K562 (cell line): ENCODE measurements at regions not wholly inside any gene's neighbourhood (a gene's known extent, or its start where the extent isn't known, plus 50 kb on each side); places are given as distances from the start of the nearest gene placed in this dataset.

Source experiments
- ATAC-seq: fragments of 200-7000 bp; cut with Tn5 transposase; 3 replicates; pipeline ENCODE4 v1.9.1; 2020; ENCODE audit warnings: moderate library complexity
- BruUV-seq: library from RNA; stranded (reverse); fragments of 400-500 nt; replicated peaks from 2 replicates; lab custom pipeline; 2021; lab: Mats Ljungman, UMichigan
- CTCF ChIA-PET: fragments of 300-600 bp; formaldehyde crosslinking; extraction: SDS; loops from one replicate; lab custom pipeline; 2021; ENCODE audit warnings: low intra/inter-chr PET ratio; lab: Yijun Ruan, JAX
- POLR2A ChIA-PET: fragments of 300-600, 350-650 bp; sonication (Branson Sonifier 250); formaldehyde crosslinking; extraction: SDS; loops from one replicate; lab custom pipeline; 2021; ENCODE audit warnings: antibody characterized with exemption, inconsistent platforms; lab: Yijun Ruan, JAX
- DNase-seq, 4 experiments: peaks; one replicate each; pipeline versions ENCODE4 v3.0.0 to v3.0.0-alpha.2; 2011 to 2018; ENCODE audit warnings: low spot score in 3 of 4, mixed read lengths in 3 of 4; ENCODE audit errors: extremely low read depth in 1 of 4
- FAIRE-seq: peaks from 2 replicates; lab custom pipeline; 2011; peaks lifted over from hg19 to GRCh38; lab: Jason Lieb, UNC
- H2AFZ ChIP-seq: 2 replicates; pipeline ENCODE4 v1.6.0; 2011; ENCODE audit warnings: low read depth, low read length, control low read depth, inconsistent platforms
- H3K27ac ChIP-seq: fragments of 200-600 bp; 3 replicates; pipeline ENCODE4 v1.8.0; 2011; ENCODE audit warnings: low read depth, mild to moderate bottlenecking, control low read depth, inconsistent platforms, low read length, moderate library complexity, mixed read lengths; ENCODE audit errors: extremely low read depth
- H3K27me3 ChIP-seq, 2 experiments: fragments of 300-600 bp in 1 of 2; 2 replicates in 1 of 2; 3 replicates in 1 of 2; pipeline versions ENCODE4 v1.6.0 to v1.8.0; 2011; ENCODE audit warnings: inconsistent platforms in 2 of 2, low read length in 2 of 2, mild to moderate bottlenecking in 1 of 2, mixed read lengths in 1 of 2, moderate library complexity in 1 of 2; ENCODE audit not compliant: control insufficient read depth in 2 of 2, insufficient read depth in 2 of 2
- H3K36me3 ChIP-seq: fragments of 300-600 bp; 3 replicates; pipeline ENCODE4 v1.8.0; 2011; ENCODE audit warnings: mild to moderate bottlenecking, low read length, inconsistent platforms; ENCODE audit not compliant: control insufficient read depth, insufficient read depth
- H3K4me1 ChIP-seq, 2 experiments: fragments of 200-600 bp in 1 of 2; replicated peaks in 1 of 2; 2 replicates in 1 of 2; 3 replicates in 1 of 2; pipeline versions ENCODE4 v1.5.1 to v1.8.0; 2011; ENCODE audit warnings: inconsistent platforms in 2 of 2, low read length in 2 of 2, mild to moderate bottlenecking in 1 of 2, mixed read lengths in 1 of 2, moderate library complexity in 1 of 2; ENCODE audit not compliant: control insufficient read depth in 2 of 2, insufficient read depth in 2 of 2
- H3K4me2 ChIP-seq: 2 replicates; pipeline ENCODE4 v1.6.1; 2011; ENCODE audit warnings: low read length, control low read depth, inconsistent platforms, mixed read lengths; ENCODE audit not compliant: insufficient read depth
- H3K4me3 ChIP-seq: fragments of 200-600 bp; sonication (generic), shearing (Covaris generic); 2 replicates; pipeline ENCODE4 v1.5.1; 2016; ENCODE audit warnings: control low read depth, inconsistent platforms
- H3K79me2 ChIP-seq: fragments of 200-600 bp; 3 replicates; pipeline ENCODE4 v1.8.0; 2011; ENCODE audit warnings: low read length, inconsistent platforms; ENCODE audit not compliant: control insufficient read depth, insufficient read depth
- H3K9ac ChIP-seq, 2 experiments: 2 replicates each; pipeline versions ENCODE4 v1.6.0 to v1.6.1; 2011; ENCODE audit warnings: low read depth in 2 of 2, low read length in 2 of 2, control low read depth in 1 of 2, inconsistent platforms in 1 of 2, mild to moderate bottlenecking in 1 of 2, mixed read lengths in 1 of 2; ENCODE audit not compliant: insufficient read depth in 1 of 2
- H3K9me1 ChIP-seq: one replicate; pipeline ENCODE4 v1.6.0; 2011; ENCODE audit warnings: inconsistent platforms, mild to moderate bottlenecking, low read length, moderate library complexity; ENCODE audit not compliant: control insufficient read depth, insufficient read depth
- H3K9me3 ChIP-seq: replicated peaks from 2 replicates; pipeline ENCODE4 v1.5.1; 2011; ENCODE audit warnings: low read depth, low read length, inconsistent platforms; ENCODE audit not compliant: control insufficient read depth, insufficient read depth
- H4K20me1 ChIP-seq: replicated peaks from 2 replicates; pipeline ENCODE4 v1.6.1; 2011; ENCODE audit warnings: low read length, inconsistent platforms, mixed read lengths; ENCODE audit not compliant: control insufficient read depth, insufficient read depth
- NFIC ChIP-seq: fragments of 450-650 bp; IDR thresholded peaks from 2 replicates; pipeline ENCODE4 v1.6.1; 2017; ENCODE audit warnings: mild to moderate bottlenecking, inconsistent platforms
- RB1 ChIP-seq: fragments of 450-650 bp; IDR thresholded peaks from 2 replicates; pipeline ENCODE4 v1.6.1; 2017; ENCODE audit warnings: low read depth, mild to moderate bottlenecking
- WGBS: fragments of 100-300 bp; shearing (Covaris generic); methylation state at CpG from one replicate; pipeline ENCODE4 v1.1.6; 2016; ENCODE audit warnings: low coverage, mixed read lengths; ENCODE audit not compliant: insufficient coverage; ENCODE audit errors: missing lambda C conversion rate; 5-methylcytosine and 5-hydroxymethylcytosine counted together
- in situ Hi-C: fragments of 300-500 bp; cut with MboI; formaldehyde crosslinking; loops from 4 replicates; pipeline ENCODE4 v1.15.0; 2018; ENCODE audit warnings: inconsistent platforms, mixed read lengths
- intact Hi-C: fragments of 100-400 bp; cut with micrococcal nuclease; formaldehyde crosslinking; loops from 2 replicates; pipeline ENCODE4 v1.14.2; 2022
- TF ChIP-seq, protein P1 (sequence below), 2 experiments: fragments of 450-650 bp in 1 of 2; sonication (generic) in 1 of 2; formaldehyde crosslinking; conservative IDR thresholded peaks; 2 replicates each; pipeline versions ENCODE4 v1.4.0 to v1.8.1; 2020 to 2022; ENCODE audit warnings: mild to moderate bottlenecking in 1 of 2, missing genetic modification reagents in 1 of 2
- TF ChIP-seq, protein P2 (sequence below): fragments of 250-450 bp; sonication (Bioruptor Pico); IDR thresholded peaks from 2 replicates; pipeline ENCODE4 v1.5.0; 2021; ENCODE audit warnings: mild to moderate bottlenecking, moderate library complexity
- TF ChIP-seq, protein P3 (sequence below), 3 experiments: IDR thresholded peaks in 2 of 3; conservative IDR thresholded peaks in 1 of 3; 2 replicates each; pipeline ENCODE4 v1.5.1; 2011 to 2012; ENCODE audit warnings: low read length in 3 of 3, mild to moderate bottlenecking in 3 of 3, control low read depth in 2 of 3, improper control_type of control experiment in 1 of 3, inconsistent platforms in 1 of 3, low read depth in 1 of 3, mixed read lengths in 1 of 3, moderate library complexity in 1 of 3; ENCODE audit not compliant: insufficient read depth in 2 of 3

DNA sequence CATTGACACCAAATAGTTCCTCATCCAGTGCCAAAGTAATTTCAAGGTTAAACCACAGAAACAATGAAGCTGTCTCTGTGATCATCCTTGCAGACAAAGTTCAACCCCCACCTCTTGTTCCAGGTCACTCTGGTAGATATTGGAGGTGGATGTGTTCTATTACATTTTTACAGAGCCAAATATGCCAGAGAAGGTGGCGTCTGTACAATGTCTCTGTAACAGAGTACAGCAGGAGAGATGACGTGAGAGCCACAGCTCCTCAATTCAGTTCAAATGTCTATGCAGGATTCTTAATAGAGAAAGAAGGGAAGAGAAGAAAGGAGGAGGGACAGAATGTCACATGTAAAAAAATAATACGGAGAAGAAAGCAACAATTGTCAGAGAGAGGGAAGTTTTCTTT, 268.3 kb upstream of the OR4E1 start (continued):
- TF ChIP-seq, protein P1, sequence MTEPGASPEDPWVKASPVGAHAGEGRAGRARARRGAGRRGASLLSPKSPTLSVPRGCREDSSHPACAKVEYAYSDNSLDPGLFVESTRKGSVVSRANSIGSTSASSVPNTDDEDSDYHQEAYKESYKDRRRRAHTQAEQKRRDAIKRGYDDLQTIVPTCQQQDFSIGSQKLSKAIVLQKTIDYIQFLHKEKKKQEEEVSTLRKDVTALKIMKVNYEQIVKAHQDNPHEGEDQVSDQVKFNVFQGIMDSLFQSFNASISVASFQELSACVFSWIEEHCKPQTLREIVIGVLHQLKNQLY (CRISPR knock-in tag; conservative IDR thresholded peaks at IDR 0.05), result no peak
- TF ChIP-seq, protein P2, sequence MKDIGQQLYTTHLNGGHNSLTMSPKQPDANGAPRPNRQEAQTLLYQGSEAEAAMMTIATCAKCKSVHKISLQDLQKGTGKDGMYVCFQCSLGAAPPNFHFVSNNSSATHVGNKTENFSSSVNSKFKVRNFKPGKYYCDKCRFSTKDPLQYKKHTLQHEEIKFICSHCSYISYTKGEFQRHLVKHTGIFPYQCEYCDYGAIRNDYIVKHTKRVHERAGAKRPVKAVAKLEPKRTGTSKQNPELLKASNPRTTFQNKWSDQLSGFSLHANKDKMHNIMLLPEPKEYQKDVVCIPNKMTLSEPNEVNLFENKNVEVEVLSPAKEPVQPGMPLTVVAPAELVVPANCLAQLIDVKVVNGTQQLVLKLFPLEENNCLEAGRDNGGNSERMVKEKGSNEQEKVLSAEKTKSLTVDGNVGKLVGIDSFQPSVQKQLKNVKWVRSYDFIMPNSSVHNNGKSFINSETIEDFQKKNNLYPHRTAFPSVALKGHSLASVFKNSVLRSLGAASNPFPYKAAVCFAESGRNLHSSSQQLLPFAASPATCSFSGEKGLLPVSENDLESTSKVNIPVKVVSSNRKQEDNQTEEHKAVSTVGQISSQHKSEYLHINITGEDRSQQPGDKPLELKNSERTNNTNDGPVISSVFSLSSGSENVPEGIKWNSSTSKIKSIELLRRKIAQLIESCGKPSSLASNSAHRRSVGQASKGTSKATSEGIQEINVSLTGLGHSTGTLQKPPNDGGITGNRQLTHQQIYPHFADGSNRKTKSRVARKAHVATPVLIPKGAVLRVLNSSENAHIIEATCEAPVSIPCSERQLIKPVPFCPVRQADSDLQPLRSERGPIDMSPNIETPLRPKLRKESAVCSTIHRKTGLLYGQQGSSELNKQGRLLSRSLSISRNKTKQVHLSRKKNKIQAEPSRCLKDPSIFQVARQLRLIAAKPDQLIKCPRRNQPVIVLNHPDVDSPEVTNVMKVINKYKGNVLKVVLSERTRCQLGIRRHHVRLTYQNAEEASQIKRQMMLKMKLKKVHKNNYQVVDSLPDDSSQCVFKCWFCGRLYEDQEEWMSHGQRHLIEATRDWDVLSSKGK (CRISPR knock-in tag), result no peak

DNA sequence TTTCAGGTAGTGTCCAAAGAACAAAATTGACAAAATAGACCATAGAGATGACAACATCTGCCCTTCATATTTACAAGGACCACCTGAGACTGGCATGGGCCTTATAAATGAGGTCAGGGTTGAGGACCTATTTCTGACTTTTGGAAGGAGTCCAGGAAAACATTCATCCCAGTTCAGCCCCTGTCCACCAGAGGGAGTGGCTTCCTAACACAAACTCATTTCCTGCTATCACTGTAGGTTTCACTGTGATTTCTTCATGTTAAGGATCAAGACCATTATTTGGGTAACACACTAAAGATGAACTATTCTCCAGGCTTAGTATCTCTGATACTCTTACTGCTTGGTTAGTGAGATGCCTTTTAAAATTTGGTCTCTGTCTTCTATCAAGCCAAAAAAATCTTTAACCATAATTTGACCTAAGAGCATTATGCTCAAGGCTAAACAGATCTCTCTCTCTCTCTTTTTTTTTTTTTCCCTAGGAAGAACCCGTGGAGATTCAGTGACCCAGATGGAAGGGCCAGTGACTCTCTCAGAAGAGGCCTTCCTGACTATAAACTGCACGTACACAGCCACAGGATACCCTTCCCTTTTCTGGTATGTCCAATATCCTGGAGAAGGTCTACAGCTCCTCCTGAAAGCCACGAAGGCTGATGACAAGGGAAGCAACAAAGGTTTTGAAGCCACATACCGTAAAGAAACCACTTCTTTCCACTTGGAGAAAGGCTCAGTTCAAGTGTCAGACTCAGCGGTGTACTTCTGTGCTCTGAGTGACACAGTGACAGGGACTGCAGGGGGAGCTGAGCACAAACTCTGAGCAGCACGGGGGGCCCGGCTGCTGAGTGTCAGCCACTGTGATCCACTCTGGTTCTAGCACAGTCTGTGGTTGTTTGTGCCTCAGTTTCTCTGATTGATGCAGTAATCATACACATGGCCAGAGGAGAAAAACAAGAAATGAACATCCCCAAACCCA, 267.6 kb upstream of the OR4E1 start:
- intact Hi-C loops, result no loop called here
- no TSS peak for BruUV-seq
- POLR2A ChIA-PET, result interaction anchor here (1.3 kb wide), 1 partner anchor 10 kb away, joined by 4 read pairs; no protein-coding TSS in a partner anchor

More for the DNA sequence above, 267.6 kb upstream of the OR4E1 start:
- peak; percentile 58; the same call in 2 of the 3 replicates for ATAC-seq
- peak; percentile 5 to 30 (median 12) for DNase-seq
- H3K9me1 ChIP-seq, result no peaks in the 10 kb centered on the region
- no peak overlapping the region for H2AFZ ChIP-seq
- no peak overlapping the region for H3K4me2 ChIP-seq
- no peaks in the 10 kb centered on the region for H4K20me1 ChIP-seq
- no peaks in the 10 kb centered on the region for H3K9me3 ChIP-seq
- TF ChIP-seq NFIC (peak; percentile 83), RB1 (no peak)
- TF ChIP-seq, protein P3, sequence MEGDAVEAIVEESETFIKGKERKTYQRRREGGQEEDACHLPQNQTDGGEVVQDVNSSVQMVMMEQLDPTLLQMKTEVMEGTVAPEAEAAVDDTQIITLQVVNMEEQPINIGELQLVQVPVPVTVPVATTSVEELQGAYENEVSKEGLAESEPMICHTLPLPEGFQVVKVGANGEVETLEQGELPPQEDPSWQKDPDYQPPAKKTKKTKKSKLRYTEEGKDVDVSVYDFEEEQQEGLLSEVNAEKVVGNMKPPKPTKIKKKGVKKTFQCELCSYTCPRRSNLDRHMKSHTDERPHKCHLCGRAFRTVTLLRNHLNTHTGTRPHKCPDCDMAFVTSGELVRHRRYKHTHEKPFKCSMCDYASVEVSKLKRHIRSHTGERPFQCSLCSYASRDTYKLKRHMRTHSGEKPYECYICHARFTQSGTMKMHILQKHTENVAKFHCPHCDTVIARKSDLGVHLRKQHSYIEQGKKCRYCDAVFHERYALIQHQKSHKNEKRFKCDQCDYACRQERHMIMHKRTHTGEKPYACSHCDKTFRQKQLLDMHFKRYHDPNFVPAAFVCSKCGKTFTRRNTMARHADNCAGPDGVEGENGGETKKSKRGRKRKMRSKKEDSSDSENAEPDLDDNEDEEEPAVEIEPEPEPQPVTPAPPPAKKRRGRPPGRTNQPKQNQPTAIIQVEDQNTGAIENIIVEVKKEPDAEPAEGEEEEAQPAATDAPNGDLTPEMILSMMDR (IDR thresholded peaks at IDR 0.05 in 2 of 3, conservative IDR thresholded peaks at IDR 0.05 in 1 of 3; ENCODE audit: insufficient read depth in 2 of 3, low read depth in 1 of 3, low read length in 3 of 3), result peak; percentile 23 to 52 (median 45); a peak in 4 of 6 replicates
- TF ChIP-seq, all 486 proteins: peak for 2
- Histone ChIP-seq H3K36me3 (no peaks in the 10 kb centered on the region), H3K79me2 (no peaks in the 10 kb centered on the region), H3K4me1 (no peaks in the 10 kb centered on the region), H3K27me3 (no peaks in the 10 kb centered on the region), H3K4me3 (no peak overlapping the region), H3K9ac (no peak overlapping the region), H3K27ac (no peak overlapping the region)
- in situ Hi-C loops, result no loop called here
- CTCF ChIA-PET, result interaction anchor here (0.6 to 1.0 kb wide), 2 partner anchors 143 to 173 kb away, joined by 3 read pairs; no protein-coding TSS in a partner anchor
- WGBS, result 4% methylated on average over 5 of the region's 7 CpGs
- peak; percentile 51 for FAIRE-seq
